Common myeloid progenitor, CD34-positive (primary cell): ENCODE measurements at regions not wholly inside any gene's neighbourhood (a gene's known extent, or its start where the extent isn't known, plus 50 kb on each side); places are given as distances from the start of the nearest gene placed in this dataset.
"Not testable (repeated sequence)": the region's sequence is repeated elsewhere in the genome, so short reads cannot be mapped to it uniquely, and the experiment has no call there.

Experiments used
- CTCF ChIA-PET: fragments of 350-600 bp; sonication (Branson Sonifier 250); formaldehyde crosslinking; loops from one replicate; lab custom pipeline; 2021; ENCODE audit warnings: antibody characterized with exemption; lab: Charles Lee
- POLR2A ChIA-PET: fragments of 350-600 bp; sonication (Branson Sonifier 250); formaldehyde crosslinking; loops from one replicate; lab custom pipeline; 2021; ENCODE audit warnings: antibody characterized with exemption; lab: Charles Lee
- DNase-seq, 3 donors: peaks; one replicate each; pipeline versions ENCODE4 v3.0.0 to v3.0.0-alpha.2; 2013
- H3K27ac ChIP-seq, 2 experiments: 1 replicate in 1 of 2; 2 replicates in 1 of 2; pipeline ENCODE4 v1.7.0; 2013; ENCODE audit warnings: inconsistent platforms in 2 of 2, low read length in 2 of 2, mild to moderate bottlenecking in 2 of 2, low read depth in 1 of 2, moderate library complexity in 1 of 2; ENCODE audit not compliant: severe bottlenecking in 2 of 2, insufficient read depth in 1 of 2, poor library complexity in 1 of 2
- H3K27me3 ChIP-seq, 5 experiments: replicated peaks in 2 of 5; 1 replicate in 3 of 5; 2 replicates in 2 of 5; pipeline versions ENCODE4 v1.6.1 to v1.7.0; 2013; ENCODE audit warnings: low read length in 4 of 5, mild to moderate bottlenecking in 2 of 5, moderate library complexity in 2 of 5, inconsistent platforms in 1 of 5; ENCODE audit not compliant: insufficient read depth in 5 of 5, control insufficient read depth in 4 of 5
- H3K36me3 ChIP-seq, 4 experiments: 1 replicate in 2 of 4; 2 replicates in 2 of 4; pipeline versions ENCODE4 v1.6.1 to v1.7.0; 2013; ENCODE audit warnings: low read length in 3 of 4, control low read depth in 1 of 4, mild to moderate bottlenecking in 1 of 4; ENCODE audit not compliant: control insufficient read depth in 4 of 4, insufficient read depth in 4 of 4
- H3K4me1 ChIP-seq, 4 experiments: 1 replicate in 3 of 4; 2 replicates in 1 of 4; pipeline versions ENCODE4 v1.6.1 to v1.7.1; 2013; ENCODE audit warnings: low read length in 3 of 4, mild to moderate bottlenecking in 3 of 4, control low read depth in 1 of 4, inconsistent platforms in 1 of 4, moderate library complexity in 1 of 4; ENCODE audit not compliant: control insufficient read depth in 4 of 4, insufficient read depth in 4 of 4; ENCODE audit errors: control extremely low read depth in 1 of 4
- H3K4me3 ChIP-seq, 7 experiments: 1 replicate in 4 of 7; 2 replicates in 3 of 7; pipeline versions ENCODE4 v1.5.1 to v1.7.0; 2013; ENCODE audit warnings: mild to moderate bottlenecking in 7 of 7, low read length in 6 of 7, moderate library complexity in 6 of 7, inconsistent platforms in 2 of 7, low read depth in 2 of 7, control low read depth in 1 of 7; ENCODE audit not compliant: insufficient read depth in 4 of 7, control insufficient read depth in 1 of 7; ENCODE audit errors: extremely low read depth in 1 of 7
- H3K9me3 ChIP-seq, 5 experiments: 1 replicate in 4 of 5; 2 replicates in 1 of 5; pipeline versions ENCODE4 v1.6.1 to v1.7.1; 2013; ENCODE audit warnings: low read length in 4 of 5, mild to moderate bottlenecking in 2 of 5, inconsistent platforms in 1 of 5, low read depth in 1 of 5, moderate library complexity in 1 of 5; ENCODE audit not compliant: control insufficient read depth in 4 of 5, insufficient read depth in 2 of 5; ENCODE audit errors: control extremely low read depth in 1 of 5
- WGBS: methylation state at CpG from one replicate; pipeline ENCODE4 v1.1.5; 2013; ENCODE audit not compliant: insufficient coverage; 5-methylcytosine and 5-hydroxymethylcytosine counted together

DNA sequence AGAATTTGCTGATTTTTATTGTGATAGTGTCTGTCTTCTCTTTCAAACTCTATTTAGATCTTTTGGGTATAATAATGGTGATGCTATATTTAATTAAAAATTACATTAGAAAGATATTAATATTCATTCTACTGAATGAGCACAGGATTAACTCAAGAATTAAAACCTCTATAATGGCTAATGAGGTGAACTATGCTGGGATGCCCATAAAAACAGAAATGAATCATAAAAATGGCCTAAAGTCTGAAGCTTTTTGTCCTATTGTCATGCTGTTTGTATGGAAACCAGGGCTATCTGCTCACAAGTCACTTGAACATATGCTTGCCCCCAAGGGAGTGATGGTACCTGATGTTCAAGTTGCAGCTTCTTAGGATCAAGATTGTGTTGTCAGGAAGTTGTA is 76.2 kb upstream of the ICA1 start:
- no peak for DNase-seq
- H3K27me3 ChIP-seq: no peaks in the 10 kb centered on the region
- no peak overlapping the region for H3K4me3 ChIP-seq
- no peaks in the 10 kb centered on the region for H3K36me3 ChIP-seq
- H3K27ac ChIP-seq: no peak overlapping the region
- ChIA-PET POLR2A (no interaction called here), CTCF (no interaction called here)
- no peaks in the 10 kb centered on the region for H3K4me1 ChIP-seq
- H3K9me3 ChIP-seq: peaks cover 0 to 1% (median 0%) of the 10 kb centered on the region in 5 experiments

DNA sequence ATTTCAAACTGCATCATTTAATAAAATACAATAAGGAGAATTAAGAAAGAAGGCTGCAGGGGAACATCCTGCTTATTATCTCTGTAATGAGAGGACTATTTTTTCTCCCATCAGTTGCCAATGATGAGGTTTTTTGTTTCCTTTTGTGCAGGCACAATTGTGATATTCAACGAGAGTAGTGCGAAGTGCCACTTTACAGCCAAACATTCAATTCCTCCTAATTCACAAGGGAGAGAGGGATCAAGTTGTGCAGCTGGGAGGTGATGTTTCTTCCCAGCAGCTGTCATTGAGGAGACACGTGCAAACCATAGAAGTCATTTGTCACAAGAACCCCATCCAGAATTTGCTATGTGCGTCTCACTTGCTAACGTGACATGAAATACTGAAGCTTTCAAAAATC is 81.6 kb upstream of the ICA1 start:
- Histone ChIP-seq H3K36me3 (no peaks in the 10 kb centered on the region), H3K4me1 (no peaks in the 10 kb centered on the region), H3K27me3 (no peaks in the 10 kb centered on the region), H3K27ac (no peak overlapping the region), H3K9me3 (peaks cover 0 to 2% (median 0%) of the 10 kb centered on the region in 5 experiments), H3K4me3 (no peak overlapping the region)
- WGBS: 100% methylated on average over 3 of the region's 5 CpGs
- ChIA-PET POLR2A (no interaction called here), CTCF (no interaction called here)
- no peak for DNase-seq

DNA sequence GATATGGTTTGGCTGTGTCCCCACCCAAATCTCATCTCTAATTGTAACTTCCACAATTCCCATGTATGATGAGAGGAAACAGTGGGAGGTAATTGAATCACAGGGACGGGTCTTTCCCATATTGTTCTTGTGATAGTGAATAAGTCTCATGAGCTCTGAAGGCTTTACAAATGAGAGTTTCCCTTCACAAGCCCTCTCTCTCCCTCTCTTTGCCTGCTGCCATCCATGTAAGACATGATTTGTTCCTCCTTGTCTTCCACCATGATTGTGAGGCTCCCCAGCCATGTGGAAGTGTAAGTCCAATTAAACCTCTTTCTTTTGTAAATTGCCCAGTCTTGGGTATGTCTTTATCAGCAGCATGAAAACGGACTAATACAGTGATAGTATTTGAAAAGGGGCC is 85.4 kb upstream of the ICA1 start:
- 79% methylated on average over 1 of the region's 2 CpGs for WGBS
- CTCF ChIA-PET, H3K36me3 ChIP-seq, H3K4me1 ChIP-seq, H3K27ac ChIP-seq, POLR2A ChIA-PET, DNase-seq, H3K27me3 ChIP-seq, H3K9me3 ChIP-seq, H3K4me3 ChIP-seq: not testable (repeated sequence)

DNA sequence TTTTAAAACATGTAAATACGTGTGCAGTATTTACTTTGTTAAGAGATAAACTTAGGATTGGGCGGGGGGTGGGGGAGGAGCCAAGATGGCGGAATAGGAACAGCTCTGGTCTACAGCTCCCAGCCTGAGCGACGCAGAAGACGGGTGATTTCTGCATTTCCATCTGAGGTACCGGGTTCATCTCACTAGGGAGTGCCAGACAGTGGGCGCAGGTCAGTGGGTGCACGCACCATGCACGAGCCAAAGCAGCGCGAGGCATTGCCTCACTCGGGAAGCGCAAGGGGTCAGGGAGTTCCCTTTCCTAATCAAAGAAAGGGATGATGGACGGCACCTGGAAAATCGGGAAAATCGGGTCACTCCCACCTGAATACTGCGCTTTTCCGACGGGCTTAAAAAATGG is 81.8 kb upstream of the NXPH1 start:
- POLR2A ChIA-PET: not testable (repeated sequence)
- WGBS: 99% methylated on average over 9 of the region's 20 CpGs

DNA sequence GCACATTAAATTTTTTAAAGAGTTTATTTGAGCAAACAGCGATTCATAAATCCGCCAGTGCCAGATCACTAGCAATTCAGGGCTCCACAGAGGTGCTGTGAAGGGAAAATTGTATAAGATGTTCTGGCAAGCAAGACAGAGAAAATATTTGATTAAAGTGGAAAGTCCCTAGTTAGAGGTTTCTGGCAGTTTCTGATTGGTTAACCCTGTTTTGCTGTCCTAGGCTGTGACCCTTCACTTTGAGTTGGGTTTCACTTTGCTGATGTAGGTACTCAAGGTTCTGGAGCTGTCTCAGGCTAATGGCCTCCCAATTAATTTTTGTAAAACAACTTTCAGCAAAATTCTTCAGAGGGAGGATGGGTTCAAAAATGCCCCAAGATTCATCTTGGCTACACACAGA is 79.4 kb upstream of the NXPH1 start:
- no CpG with 5 or more reads among the region's 2 CpGs for WGBS
- no peaks in the 10 kb centered on the region for H3K27me3 ChIP-seq

More for the DNA sequence above, 81.8 kb upstream of the NXPH1 start:
- H3K4me1 ChIP-seq, H3K27me3 ChIP-seq, H3K27ac ChIP-seq, DNase-seq, H3K4me3 ChIP-seq, CTCF ChIA-PET, H3K9me3 ChIP-seq, H3K36me3 ChIP-seq: not testable (repeated sequence)

DNA sequence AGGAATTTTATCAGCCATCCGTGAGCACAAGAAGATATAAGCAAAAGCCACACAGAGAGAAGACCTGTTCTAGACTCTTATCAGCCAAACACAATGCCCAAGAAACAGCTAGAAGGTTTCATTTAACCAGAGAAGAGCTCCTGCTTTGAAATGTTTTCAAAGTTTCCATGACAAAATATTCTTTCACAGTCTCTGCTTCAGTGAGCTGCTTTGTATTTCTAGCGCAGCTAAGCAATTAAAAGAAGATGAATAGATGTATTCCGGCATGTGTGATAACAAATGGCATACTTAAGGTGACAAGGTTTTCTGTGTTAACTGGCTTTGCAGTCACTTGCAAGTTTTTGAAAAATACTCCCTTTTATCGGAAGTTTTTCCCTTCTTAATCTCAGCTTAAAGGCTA is 78.9 kb upstream of the NXPH1 start:
- POLR2A ChIA-PET: no interaction called here
- 100% methylated on average over 2 of the region's 4 CpGs for WGBS

More for the DNA sequence above, 79.4 kb upstream of the NXPH1 start:
- Histone ChIP-seq H3K9me3 (peaks cover 0 to 2% (median 0%) of the 10 kb centered on the region in 5 experiments), H3K27ac (no peak overlapping the region), H3K36me3 (no peaks in the 10 kb centered on the region), H3K4me3 (no peak overlapping the region), H3K4me1 (no peaks in the 10 kb centered on the region)
- ChIA-PET POLR2A (no interaction called here), CTCF (no interaction called here)
- DNase-seq: no peak

DNA sequence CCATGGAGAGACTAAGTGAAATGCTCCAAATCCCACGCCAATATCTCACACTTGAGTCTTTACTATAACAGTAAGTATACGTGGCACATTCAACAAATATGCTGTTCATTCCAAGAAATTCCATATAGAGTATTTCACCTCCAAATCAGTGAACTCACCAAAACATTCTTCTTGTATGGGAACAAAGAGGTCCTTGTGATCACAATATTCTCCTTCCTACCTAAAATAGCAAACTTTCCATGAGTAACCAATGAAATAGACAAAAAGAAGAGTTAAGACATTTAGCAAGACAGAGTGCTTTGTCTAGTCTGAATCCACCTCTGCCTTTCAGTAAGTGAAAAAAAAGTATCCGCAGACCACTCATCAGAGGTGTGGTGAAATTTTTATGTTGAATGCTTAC is 77.3 kb upstream of the NXPH1 start:
- Histone ChIP-seq H3K36me3 (no peaks in the 10 kb centered on the region), H3K27ac (no peak overlapping the region), H3K9me3 (peaks cover 0 to 7% (median 0%) of the 10 kb centered on the region in 5 experiments), H3K27me3 (no peaks in the 10 kb centered on the region), H3K4me3 (no peak overlapping the region), H3K4me1 (no peaks in the 10 kb centered on the region)
- WGBS: no CpG with 5 or more reads among the region's 3 CpGs
- POLR2A ChIA-PET: no interaction called here
- CTCF ChIA-PET: no interaction called here
- DNase-seq: no peak

More for the DNA sequence above, 78.9 kb upstream of the NXPH1 start:
- no peaks in the 10 kb centered on the region for H3K4me1 ChIP-seq
- peaks cover 0 to 6% (median 0%) of the 10 kb centered on the region in 5 experiments for H3K9me3 ChIP-seq
- no peak for DNase-seq
- H3K27me3 ChIP-seq: no peaks in the 10 kb centered on the region
- no peaks in the 10 kb centered on the region for H3K36me3 ChIP-seq
- H3K4me3 ChIP-seq: no peak overlapping the region
- CTCF ChIA-PET: no interaction called here
- H3K27ac ChIP-seq: no peak overlapping the region
